MCF 10A (cell line): ENCODE measurements at regions not wholly inside any gene's neighbourhood (a gene's known extent, or its start where the extent isn't known, plus 50 kb on each side); places are given as distances from the start of the nearest gene placed in this dataset.
"Not testable (repeated sequence)": the region's sequence is repeated elsewhere in the genome, so short reads cannot be mapped to it uniquely, and the experiment has no call there.

Source experiments
- BruUV-seq: library from RNA; stranded (reverse); fragments of 400-500 nt; replicated peaks from 2 replicates; lab custom pipeline; 2021; lab: Mats Ljungman, UMichigan
- CTCF ChIA-PET: fragments of 300-600 bp; sonication (Branson Sonifier 250); formaldehyde crosslinking; extraction: SDS; loops from one replicate; lab custom pipeline; 2021; ENCODE audit warnings: antibody characterized with exemption, inconsistent platforms; lab: Yijun Ruan, JAX
- POLR2A ChIA-PET: fragments of 300-600, 350-650 bp; sonication (Branson Sonifier 250); formaldehyde crosslinking; extraction: SDS; loops from one replicate; lab custom pipeline; 2020; ENCODE audit warnings: antibody characterized with exemption, inconsistent platforms; lab: Yijun Ruan, JAX
- DNase-seq: peaks from one replicate; pipeline ENCODE4 v3.0.0-alpha.2; 2018; ENCODE audit not compliant: unreplicated experiment
- H3K27ac Mint-ChIP-seq: one replicate; pipeline ENCODE4 v1.8.0; 2022; ENCODE audit warnings: mild to moderate bottlenecking, low read depth, mixed read lengths; ENCODE audit not compliant: unreplicated experiment
- H3K27me3 Mint-ChIP-seq: one replicate; pipeline ENCODE4 v1.8.0; 2022; ENCODE audit warnings: mixed read lengths; ENCODE audit not compliant: insufficient read depth, unreplicated experiment
- H3K36me3 Mint-ChIP-seq: one replicate; pipeline ENCODE4 v1.8.0; 2022; ENCODE audit warnings: mild to moderate bottlenecking, moderate library complexity, mixed read lengths; ENCODE audit not compliant: insufficient read depth, unreplicated experiment
- H3K4me1 Mint-ChIP-seq: one replicate; pipeline ENCODE4 v1.8.0; 2022; ENCODE audit warnings: mixed read lengths; ENCODE audit not compliant: insufficient read depth, unreplicated experiment
- H3K4me3 Mint-ChIP-seq: one replicate; pipeline ENCODE4 v1.8.0; 2022; ENCODE audit warnings: mild to moderate bottlenecking, moderate library complexity, mixed read lengths; ENCODE audit not compliant: unreplicated experiment
- H3K9me3 Mint-ChIP-seq: one replicate; pipeline ENCODE4 v1.8.0; 2022; ENCODE audit warnings: mixed read lengths; ENCODE audit not compliant: unreplicated experiment
- intact Hi-C: fragments of 100-400 bp; cut with micrococcal nuclease; formaldehyde crosslinking; loops from 2 replicates; pipeline ENCODE4 v1.14.1; 2022
- TF ChIP-seq, protein P1 (sequence below): fragments of 200-600 bp; IDR thresholded peaks from one replicate; pipeline ENCODE4 v1.8.0; 2022; ENCODE audit warnings: antibody characterized with exemption, mild to moderate bottlenecking; ENCODE audit not compliant: unreplicated experiment

GRCh38 chr14:52124791-52125684, 56.2 kb upstream of the NID2 start:
- H3K4me3 Mint-ChIP-seq: no peak overlapping the region
- H3K4me1 Mint-ChIP-seq: peaks cover 6% of the 10 kb centered on the region
- ChIA-PET POLR2A (interaction anchor here (0.6 to 1.4 kb wide), 3 partner anchors 10 to 345 kb away, joined by 3 to 4 read pairs (median 4); no protein-coding TSS in a partner anchor), CTCF (interaction anchor here (0.5 to 1.1 kb wide), 2 partner anchors 107 to 129 kb away, joined by 3 read pairs; no protein-coding TSS in a partner anchor)
- no peak overlapping the region for H3K27ac Mint-ChIP-seq
- intact Hi-C loops: no loop called here
- peak; percentile 46 for DNase-seq
- TF ChIP-seq, protein P1, sequence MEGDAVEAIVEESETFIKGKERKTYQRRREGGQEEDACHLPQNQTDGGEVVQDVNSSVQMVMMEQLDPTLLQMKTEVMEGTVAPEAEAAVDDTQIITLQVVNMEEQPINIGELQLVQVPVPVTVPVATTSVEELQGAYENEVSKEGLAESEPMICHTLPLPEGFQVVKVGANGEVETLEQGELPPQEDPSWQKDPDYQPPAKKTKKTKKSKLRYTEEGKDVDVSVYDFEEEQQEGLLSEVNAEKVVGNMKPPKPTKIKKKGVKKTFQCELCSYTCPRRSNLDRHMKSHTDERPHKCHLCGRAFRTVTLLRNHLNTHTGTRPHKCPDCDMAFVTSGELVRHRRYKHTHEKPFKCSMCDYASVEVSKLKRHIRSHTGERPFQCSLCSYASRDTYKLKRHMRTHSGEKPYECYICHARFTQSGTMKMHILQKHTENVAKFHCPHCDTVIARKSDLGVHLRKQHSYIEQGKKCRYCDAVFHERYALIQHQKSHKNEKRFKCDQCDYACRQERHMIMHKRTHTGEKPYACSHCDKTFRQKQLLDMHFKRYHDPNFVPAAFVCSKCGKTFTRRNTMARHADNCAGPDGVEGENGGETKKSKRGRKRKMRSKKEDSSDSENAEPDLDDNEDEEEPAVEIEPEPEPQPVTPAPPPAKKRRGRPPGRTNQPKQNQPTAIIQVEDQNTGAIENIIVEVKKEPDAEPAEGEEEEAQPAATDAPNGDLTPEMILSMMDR: no peak
- no peaks in the 10 kb centered on the region for H3K27me3 Mint-ChIP-seq
- BruUV-seq: no TSS peak
- no peaks in the 10 kb centered on the region for H3K9me3 Mint-ChIP-seq
- H3K36me3 Mint-ChIP-seq: no peaks in the 10 kb centered on the region

GRCh38 chr14:52122163-52122562, 53.3 kb upstream of the NID2 start:
- H3K4me1 Mint-ChIP-seq, H3K27ac Mint-ChIP-seq, DNase-seq, H3K27me3 Mint-ChIP-seq, intact Hi-C loops, H3K4me3 Mint-ChIP-seq, H3K36me3 Mint-ChIP-seq, BruUV-seq, POLR2A ChIA-PET, H3K9me3 Mint-ChIP-seq: not testable (repeated sequence)
- CTCF ChIA-PET: interaction anchor here (0.6 to 1.3 kb wide), 2 partner anchors 9 to 130 kb away, joined by 3 read pairs; no protein-coding TSS in a partner anchor

- BruUV-seq: no TSS peak
- Mint-ChIP-seq H3K4me3 (no peak overlapping the region), H3K27me3 (no peaks in the 10 kb centered on the region), H3K27ac (no peak overlapping the region), H3K9me3 (no peaks in the 10 kb centered on the region), H3K36me3 (no peaks in the 10 kb centered on the region), H3K4me1 (peaks cover 6% of the 10 kb centered on the region)
- intact Hi-C loops: no loop called here
- CTCF ChIA-PET: interaction anchor here (0.6 to 1.3 kb wide), 2 partner anchors 10 to 129 kb away, joined by 3 read pairs; no protein-coding TSS in a partner anchor
- DNase-seq: no peak
- POLR2A ChIA-PET: no interaction called here
- TF ChIP-seq, protein P1: no peak
These were observed 52.6 kb upstream of the NID2 start for GRCh38 chr14:52121441-52121840.

GRCh38 chr14:52119030-52119429, 50.2 kb upstream of the NID2 start:
- no TSS peak for BruUV-seq
- H3K27ac Mint-ChIP-seq: no peak overlapping the region
- intact Hi-C loops: no loop called here
- ChIA-PET POLR2A (no interaction called here), CTCF (no interaction called here)
- H3K9me3 Mint-ChIP-seq: peaks cover under 1% of the 10 kb centered on the region
- DNase-seq: no peak
- H3K4me1 Mint-ChIP-seq: no peaks in the 10 kb centered on the region
- TF ChIP-seq, protein P1: no peak
- H3K27me3 Mint-ChIP-seq: no peaks in the 10 kb centered on the region
- H3K4me3 Mint-ChIP-seq: no peak overlapping the region
- H3K36me3 Mint-ChIP-seq: no peaks in the 10 kb centered on the region
